ENCODE measurements at regions not wholly inside any gene's neighbourhood (a gene's known extent, or its start where the extent isn't known, plus 50 kb on each side); places are given as distances from the start of the nearest gene placed in this dataset.
A peak's percentile ranks its signal among the peaks of the same experiment; 100 is the strongest.
"Not testable (repeated sequence)": the region's sequence is repeated elsewhere in the genome, so short reads cannot be mapped to it uniquely, and the experiment has no call there.

DNA sequence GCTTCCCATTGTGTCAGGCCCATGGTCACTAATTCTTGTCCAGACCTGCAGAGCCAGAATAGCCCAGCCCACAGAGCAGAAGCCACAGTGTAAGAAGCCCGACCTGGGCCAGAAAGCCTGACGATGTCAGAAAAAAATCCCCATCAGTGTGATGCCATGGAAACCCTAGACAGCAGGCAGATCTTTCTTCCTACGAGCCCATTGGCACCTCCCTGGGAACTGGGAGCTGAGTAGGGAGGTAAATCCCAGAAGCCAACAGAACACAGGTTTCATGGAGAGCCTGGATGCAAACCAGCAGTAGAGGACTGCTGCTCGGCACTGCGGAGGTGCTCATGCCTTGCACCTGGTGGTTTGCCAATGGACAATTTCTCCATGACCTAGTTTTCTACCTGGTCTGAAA is 82.2 kb upstream of the SLC22A16 start:
- no peak for DNase-seq (ENCODE audit: low read depth, low spot score)

DNA sequence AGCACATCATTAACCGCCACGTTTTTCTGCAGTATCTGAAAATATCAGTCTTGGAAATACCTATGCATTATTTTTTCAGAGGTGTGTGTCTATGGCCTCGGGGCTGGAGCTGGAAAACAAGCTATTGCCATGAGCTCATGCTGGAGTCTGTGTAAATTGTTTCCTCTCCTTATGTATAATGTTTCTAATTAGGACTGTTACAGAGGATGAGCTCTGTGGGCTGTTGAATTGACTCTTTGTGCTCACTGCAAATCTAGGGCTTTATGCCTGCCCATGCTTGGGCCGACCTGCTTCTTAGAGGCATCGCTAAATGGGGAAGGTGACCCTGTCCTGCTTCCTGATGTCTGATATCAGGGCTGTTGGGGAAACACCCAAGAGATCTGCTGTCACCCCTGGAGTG is 80.8 kb upstream of the SLC22A16 start:
- DNase-seq (ENCODE audit: low read depth, low spot score): no peak

DNA sequence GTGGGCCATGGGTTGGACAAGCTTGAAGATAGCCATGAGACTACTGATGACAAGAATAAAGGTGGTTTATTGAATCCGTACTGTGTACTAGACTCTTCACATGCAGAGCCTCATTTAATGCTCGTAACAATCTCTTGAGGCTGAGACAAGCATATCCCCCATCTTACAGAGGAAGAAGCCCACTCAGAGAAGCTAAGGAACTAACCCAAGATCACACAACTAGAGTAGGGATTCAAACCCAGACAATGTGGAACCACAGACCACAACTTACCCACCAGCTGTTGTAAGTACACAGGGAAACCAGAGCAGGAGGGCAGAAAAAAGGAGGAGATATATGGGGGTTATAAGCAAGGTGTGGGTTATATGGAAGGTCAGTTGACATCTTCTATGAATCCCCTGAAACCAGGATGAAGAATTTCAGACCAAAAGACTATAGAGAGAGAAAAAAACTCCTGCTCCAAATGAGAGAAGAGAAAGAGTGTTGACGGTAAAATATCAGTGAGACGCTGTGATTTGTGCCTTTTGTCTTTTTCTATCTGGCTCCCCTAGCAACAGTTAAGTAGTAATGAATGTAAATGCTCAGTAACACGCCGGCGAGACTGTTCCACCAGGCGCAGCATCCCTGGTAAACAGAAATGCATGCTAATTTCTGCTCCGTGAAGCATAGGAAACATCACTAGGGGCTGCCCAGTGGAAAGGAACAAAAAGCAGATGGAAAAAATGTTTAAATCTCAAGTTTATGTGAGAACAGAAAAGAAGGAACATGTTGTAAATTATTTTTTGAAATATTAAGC is 80.1 kb upstream of the SLC22A16 start:
- no peak for DNase-seq (ENCODE audit: low read depth, low spot score)

DNA sequence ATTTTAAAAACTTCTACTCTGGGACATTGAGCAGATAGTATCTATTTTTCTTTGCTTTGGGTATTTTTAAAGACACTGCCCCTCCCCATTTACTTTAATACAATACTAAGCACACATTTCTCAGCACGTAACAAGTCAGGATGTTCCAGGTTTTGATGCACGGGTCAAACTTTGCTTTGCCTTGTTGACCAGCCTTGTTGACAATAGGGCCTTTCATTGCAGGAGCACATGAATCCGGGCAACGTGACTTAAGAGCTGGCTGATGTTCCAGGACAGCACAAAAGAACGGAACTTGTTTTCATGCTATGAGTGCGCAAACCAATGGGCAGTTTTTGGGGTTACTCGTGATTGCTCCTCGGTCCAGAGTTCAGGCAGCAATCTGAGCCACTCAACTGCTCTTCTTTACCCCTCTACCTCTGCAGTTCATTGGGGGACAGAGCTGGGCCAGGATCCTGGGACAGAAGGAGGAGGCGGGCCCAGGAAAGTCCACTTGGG is 78.6 kb upstream of the SLC22A16 start:
- DNase-seq (ENCODE audit: low read depth, low spot score): no peak

DNA sequence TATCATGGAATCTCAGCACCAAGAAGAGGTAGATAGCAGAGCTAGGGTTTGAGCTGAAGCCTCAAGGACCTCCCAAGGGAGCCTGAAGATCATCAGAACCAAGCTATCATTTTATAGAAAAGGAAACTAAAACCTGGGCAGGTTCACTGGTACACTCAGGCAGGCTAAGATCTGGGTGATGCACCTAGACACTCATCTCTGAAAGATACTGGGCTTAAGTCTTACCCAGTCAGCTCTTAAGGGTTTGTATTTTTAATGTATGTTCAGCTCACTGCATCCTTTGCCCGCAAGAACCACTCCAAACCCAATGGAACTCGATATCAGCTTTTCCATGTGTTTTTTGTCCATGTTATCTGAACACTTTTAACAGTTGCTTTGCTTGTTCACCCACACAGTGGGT is 78.0 kb upstream of the SLC22A16 start:
- DNase-seq (ENCODE audit: low read depth, low spot score): no peak

DNA sequence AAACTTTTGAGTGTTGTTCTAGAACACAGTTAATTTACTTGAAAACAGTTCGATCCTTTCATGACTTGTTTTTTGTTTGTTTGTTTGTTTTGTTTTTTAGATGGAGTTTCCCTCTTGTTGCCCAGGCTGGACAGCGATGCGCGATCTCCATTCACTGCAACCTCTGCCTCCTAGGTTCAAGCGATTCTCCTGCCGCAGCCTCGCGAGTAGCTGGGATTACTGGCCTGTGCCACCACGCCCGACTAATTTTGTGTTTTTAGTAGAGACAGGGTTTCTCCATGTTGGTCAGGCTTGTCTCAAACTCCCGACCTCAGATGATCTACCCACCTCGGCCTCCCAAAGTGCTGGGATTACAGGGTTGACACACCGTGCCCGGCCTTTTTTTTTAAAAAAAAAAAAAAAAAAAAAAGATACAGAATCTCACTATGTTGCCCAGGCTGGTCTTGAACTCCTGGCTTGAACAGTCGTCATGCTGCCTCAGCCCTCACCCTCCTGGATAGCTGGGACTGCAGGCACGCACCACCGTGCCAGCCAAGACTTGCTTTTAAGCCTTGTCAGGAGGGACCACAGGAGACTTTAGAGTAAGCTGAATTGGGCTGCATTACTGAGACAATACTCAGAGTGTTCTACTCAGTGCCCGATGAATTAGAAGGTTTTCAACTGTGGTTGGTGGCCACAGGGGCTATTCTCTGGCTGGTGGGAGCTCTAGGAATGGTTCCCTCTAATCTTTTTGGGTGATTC is 76.7 kb upstream of the SLC22A16 start:
- DNase-seq (ENCODE audit: low read depth, low spot score): no peak

DNA sequence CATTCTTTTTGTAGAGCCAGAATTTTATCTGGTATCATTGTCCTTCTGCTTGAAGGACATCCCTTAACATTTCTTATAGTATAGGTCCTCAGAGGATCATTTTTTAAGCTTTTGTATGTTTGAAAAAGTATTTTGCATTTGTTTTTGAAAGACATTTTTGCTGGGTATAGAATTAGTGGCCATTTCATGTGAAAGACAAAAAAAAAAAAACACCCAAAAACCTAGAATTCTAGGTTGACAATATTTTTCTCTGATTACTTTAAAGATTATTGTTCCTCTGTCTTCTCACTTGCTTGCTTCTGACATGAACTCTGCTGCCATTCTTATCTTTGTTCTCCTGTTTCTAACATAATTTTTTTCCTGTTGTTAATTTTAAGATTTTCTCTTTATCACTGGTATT is 75.7 kb upstream of the SLC22A16 start:
- DNase-seq (ENCODE audit: low read depth, low spot score): no peak

DNA sequence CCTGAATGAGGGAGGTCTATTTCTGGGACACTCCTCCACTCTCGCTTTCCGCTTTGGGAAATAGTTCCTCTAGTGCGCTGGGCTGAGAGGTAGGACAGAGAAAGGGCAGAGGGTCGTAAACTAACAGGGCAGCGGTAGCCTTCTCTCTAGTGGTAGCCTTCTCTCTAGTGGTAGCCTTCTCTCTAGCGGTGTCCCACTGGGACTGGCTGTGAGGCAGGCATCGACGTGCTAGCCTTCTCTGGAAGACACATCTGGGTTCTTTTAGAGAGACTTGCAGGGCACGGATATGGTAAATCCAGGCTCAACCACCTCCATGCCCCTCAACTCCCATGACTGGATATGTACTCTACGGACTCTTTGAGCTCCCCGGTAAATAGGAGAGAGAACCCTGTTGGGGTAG is 74.7 kb upstream of the SLC22A16 start:
- DNase-seq (ENCODE audit: low read depth, low spot score): no peak

DNA sequence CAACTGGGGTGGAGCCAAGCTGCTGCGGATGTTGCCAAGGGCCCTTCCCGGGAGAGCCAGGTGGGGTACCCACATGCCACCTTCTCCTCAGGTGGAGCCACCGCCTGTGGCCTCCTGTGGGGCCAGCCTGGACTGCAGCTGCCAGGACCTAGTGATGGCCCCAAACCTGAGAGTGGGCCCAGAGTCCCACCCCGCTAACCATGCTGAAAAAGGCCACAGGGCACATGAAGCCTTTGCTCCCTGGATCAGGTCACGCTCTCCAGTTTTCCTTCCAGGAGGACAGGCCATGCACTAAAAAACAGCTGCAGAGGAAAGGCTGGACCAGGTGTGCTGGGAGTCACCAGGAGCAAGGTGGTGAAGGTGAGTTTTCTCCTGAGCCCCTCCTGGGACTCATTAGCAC is 73.9 kb upstream of the SLC22A16 start:
- no peak for DNase-seq (ENCODE audit: low read depth, low spot score)

DNA sequence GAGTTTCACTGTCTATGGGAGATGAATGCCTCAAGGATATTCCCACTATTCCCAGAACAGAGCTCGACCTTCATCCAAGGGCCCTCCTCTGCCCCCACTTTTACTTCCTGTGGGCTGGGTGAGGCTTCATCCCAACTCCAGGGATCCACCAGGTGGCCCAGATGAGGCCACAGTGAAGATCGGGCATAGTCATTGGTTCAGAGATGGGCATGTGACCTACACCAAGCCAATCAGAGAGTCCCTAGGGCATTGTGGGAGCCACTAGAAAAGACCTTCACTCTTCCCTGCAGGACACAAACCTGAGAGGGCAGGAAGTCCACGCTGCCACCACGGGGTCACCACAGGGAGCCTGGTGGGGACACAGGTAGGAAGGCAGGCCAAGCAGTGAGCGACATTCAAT is 72.9 kb upstream of the SLC22A16 start:
- DNase-seq (ENCODE audit: low read depth, low spot score): no peak

DNA sequence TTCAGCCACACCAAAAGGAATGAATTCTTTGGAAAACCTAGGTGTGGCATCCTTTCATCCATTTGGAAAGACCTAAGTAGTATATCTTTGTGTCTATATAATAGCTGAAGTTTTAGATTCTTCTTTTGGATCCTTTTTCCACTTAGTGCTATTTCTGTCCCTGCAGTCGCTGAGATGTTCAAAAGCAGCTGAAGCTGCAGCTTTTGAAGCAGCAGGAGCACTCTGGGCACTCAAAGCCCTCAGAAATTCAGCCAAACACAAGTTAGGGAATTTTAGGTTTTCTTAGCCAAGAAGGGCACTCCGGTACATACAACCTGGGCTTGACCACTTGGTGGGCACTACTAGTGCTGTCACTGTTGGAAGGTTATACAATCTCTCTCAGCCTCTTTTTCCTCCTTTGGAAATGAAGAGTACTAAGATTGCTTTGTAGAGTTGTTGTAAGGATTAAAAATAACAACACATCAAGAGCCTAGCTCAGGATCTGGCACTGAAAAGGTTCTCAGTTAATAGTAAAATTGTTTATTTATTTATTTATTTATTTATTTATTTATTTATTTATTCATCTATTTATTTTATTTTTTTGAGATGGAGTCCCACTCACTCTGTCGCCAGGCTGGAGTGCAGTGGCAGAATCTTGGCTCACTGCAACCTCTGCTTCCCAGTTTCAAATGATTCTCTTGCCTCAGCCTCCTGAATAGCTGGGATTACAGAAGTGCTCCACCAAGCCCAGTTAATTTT is 71.9 kb upstream of the SLC22A16 start:
- no peak for DNase-seq (ENCODE audit: low read depth, low spot score)

DNA sequence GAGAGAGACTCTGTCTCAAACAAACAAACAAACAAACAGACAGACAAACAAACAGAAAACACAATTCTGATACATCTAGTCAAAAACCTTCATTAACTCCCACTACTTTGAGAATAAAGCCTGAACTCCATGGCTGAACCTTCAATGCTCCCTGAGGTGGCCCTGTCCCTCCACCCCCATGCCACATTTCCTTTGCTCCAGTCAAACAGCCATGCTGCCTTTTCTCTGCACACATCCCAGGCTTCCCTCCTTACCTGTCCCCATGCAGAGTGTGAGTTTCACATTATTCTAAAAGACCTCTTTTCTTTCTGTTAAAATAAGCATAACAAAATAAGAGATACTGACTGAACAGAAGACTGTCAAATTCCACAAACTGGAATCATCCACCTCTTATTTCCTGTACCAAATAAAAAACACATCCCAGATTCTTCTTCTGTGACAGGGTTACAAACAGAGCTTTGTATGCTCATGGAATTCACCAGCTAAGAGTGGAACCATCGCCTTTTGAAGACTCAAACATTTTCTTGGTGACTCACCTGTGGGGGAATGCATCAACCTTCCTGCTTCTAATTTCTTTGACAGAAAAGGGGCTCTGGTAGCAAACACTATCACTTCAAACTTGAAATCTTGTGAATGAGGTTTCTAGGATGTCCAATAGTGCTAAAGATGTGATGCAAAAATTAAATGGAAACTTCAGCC is 71.0 kb upstream of the SLC22A16 start:
- peak; percentile 63 for DNase-seq (ENCODE audit: low read depth, low spot score)

DNA sequence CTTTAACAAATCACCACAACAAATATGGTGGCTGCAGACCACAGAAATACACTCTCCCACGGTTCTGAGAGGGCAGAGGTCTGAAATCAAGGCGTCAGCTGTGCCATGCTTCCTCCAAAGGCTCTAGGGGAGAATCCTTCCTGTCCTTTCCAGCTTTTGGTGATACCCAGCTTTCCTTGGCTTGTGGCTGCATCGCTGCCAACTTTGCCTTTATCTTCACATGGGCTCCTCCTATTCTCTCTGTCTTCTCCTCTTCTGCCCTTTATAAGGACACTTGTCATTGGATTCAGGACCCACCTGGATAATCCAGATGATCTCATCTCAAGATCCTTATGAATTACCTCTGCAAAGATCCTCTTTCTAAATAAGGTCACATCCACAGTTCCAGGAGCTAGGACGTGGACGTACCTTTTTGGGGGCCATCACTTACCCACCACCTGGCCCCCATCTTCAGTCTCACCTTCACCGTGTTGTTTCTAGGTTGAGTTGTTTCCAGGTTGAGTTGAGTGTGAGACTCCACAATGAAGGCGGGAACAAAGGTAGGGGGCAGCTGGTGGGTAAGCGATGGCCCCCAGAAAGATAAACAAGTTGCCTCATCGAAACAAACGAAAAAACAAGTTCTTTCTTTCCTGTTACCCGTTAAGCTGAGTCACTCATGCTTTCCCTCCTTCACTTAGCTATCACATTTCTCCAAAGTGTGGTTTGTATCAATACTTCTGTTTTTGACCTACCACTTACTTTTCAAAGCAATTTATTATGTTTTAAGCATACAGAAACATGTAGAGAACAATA is 68.9 kb upstream of the SLC22A16 start:
- no peak for DNase-seq (ENCODE audit: low read depth, low spot score)

DNA sequence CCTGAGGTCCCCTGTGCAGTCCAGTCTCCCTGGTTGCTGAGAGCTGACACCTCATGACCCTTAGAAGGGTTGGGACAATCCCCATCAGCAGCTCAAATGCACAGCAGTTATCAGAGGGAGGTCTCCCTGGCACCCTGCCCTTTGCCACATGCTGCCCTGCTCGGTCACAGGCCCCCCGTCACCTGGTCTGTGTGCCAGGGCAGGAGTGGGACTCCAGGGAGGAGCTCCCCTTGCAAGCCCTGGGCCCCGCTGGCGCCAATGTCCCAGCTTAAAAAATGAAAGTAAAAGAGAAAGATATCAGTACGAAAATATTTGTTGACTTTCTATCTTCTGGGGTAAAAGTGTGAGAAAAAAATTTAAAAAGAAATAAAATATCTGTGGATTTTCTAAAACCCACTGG is 68.1 kb upstream of the SLC22A16 start:
- DNase-seq (ENCODE audit: low read depth, low spot score): no peak

DNA sequence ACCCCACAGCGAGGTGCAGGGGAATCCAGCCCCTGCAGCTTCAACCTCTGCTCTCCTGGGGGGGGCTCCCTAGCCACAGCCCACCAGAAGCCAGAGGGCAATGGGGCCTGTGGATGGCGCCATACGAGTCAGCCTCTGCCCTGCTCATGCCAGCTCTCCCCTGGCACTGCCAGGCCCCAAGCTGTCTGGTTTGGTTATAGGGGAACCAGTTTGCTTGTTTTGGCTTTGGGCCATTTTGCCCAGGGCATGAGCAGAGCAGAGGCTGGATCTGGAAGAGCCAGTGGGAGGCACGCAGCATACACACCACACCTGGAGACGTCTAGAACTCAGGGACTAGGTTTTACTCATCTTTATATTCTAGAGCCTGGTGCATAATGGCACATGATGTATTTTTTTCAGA is 66.7 kb upstream of the SLC22A16 start:
- DNase-seq (ENCODE audit: low read depth, low spot score): no peak

DNA sequence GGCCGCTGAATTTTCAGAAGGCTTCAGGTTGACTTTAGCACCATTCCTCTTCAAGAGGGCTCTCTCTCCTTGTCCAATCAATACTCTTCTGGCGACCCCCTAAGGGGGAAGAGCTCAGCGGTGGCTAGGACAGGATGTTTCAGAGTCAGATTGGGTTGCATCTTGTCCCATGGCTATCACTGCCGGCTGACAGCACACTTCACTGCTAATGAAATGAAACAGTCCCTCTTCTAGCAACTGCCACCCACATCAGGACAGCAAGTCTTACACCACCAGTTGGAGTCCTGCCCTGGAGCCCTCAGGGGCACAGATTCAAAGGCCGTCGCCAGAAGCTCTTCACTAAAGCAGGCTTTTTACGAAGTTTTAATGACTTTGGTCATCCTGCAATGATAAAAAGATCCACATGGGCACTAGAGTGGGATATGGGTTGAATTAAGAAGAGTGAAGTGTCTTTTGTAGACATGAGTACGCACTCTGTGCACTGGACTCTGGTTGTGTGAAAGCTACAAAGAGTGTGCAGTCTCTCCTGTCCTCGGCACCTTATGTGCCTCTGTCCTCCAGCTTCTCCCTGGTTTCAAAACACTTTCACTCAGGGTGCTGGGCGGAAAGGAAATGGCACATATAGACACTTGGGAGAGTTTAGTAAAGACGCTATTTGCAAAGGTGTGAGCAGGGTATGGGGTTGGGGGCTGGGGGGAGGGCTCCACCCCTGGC is 66.1 kb upstream of the SLC22A16 start:
- no peak for DNase-seq (ENCODE audit: low read depth, low spot score)

DNA sequence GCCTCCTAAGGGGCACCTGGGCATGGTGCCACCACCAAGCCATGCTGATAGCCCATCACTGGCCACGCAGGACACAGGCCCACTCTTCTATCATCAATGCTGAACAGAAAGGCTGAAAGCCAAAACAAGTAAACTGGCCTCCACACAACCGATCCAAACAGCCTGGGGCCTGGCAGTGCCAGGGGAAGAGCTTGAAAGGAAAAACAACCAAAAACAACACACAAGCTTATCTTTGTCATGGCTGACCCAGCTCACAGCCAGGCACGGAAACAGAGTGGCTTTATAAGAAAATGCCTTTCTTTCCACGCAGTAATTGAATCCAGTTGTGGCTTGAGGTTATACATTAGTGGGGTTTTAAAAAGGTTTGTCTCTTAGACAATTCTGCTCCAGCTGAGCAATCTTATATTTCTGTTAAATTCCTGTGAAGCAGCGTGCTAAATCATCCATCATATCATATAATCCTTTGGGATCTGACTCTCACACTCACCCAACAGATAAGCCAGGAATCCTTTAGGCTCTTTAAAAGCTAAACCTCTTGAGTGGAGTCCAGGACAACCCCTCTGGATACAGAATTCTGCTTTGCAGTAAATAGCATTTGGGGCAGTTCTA is 65.4 kb upstream of the SLC22A16 start:
- peak; percentile 41 for DNase-seq (ENCODE audit: low read depth, low spot score)

DNA sequence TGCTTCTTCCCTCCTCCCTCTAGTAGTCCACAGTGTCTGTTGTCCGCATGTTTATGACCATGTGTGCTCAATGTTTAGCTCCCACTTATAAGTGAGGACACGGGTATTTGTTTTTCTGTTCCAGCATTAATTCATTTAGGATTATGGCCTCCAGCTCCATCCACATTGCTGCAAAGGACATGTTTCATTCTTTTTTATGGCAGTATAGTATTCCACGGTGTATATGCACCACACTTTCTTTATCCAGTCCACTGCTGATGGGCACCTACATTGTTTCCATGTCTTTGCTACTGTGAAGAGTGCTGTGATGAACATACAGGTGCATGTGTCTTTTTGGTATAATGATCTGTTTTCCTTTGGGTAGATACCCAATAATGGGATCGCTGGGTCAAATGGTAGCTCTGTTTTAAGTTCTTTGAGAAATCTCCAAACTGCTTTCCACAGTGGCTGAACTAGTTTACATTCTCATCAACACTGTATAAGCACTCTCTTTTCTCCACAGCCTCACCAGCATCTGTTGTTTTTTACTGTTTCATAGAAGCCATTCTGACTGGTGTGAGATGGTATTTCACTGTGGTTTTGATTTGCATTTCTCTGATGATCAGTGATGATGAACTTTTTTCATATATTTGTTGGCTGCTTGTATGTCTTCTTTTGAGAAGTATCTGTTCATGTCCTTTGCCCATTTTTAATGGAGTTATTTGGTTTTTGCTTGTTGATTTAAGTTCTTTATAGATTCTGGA is 63.0 kb upstream of the SLC22A16 start:
- DNase-seq (ENCODE audit: low read depth, low spot score): not testable (repeated sequence)

All from astrocyte of the hippocampus (primary cell).